Activated CD4-positive, alpha-beta memory T cell treated with anti-CD3 and anti-CD28 coated beads for 36 hours (primary cell): ENCODE measurements at regions not wholly inside any gene's neighbourhood (a gene's known extent, or its start where the extent isn't known, plus 50 kb on each side); places are given as distances from the start of the nearest gene placed in this dataset.
"Not testable (repeated sequence)": the region's sequence is repeated elsewhere in the genome, so short reads cannot be mapped to it uniquely, and the experiment has no call there.

Experiments
- CTCF ChIA-PET: fragments of 350-600 bp; sonication (Branson Sonifier 250); formaldehyde crosslinking; loops from one replicate; lab custom pipeline; 2021; ENCODE audit warnings: antibody characterized with exemption, inconsistent platforms; lab: Charles Lee
- POLR2A ChIA-PET: fragments of 350-600 bp; sonication (Branson Sonifier 250); formaldehyde crosslinking; loops from one replicate; lab custom pipeline; 2021; ENCODE audit warnings: antibody characterized with exemption; lab: Charles Lee
- DNase-seq: peaks from one replicate; pipeline ENCODE4 v3.0.0-alpha.2; 2020
- H3K27ac Mint-ChIP-seq: one replicate; pipeline ENCODE4 v1.8.0; 2021; ENCODE audit warnings: mixed read lengths
- H3K27me3 Mint-ChIP-seq: one replicate; pipeline ENCODE4 v1.8.0; 2021; ENCODE audit warnings: mixed read lengths
- H3K36me3 Mint-ChIP-seq: one replicate; pipeline ENCODE4 v1.8.0; 2021; ENCODE audit warnings: mixed read lengths
- H3K4me1 Mint-ChIP-seq: one replicate; pipeline ENCODE4 v1.8.0; 2021; ENCODE audit warnings: low read depth, mixed read lengths
- H3K4me3 Mint-ChIP-seq: one replicate; pipeline ENCODE4 v1.8.0; 2021; ENCODE audit warnings: mild to moderate bottlenecking, mixed read lengths
- H3K9me3 Mint-ChIP-seq: one replicate; pipeline ENCODE4 v1.8.0; 2021; ENCODE audit warnings: mixed read lengths
- intact Hi-C: fragments of 100-400 bp; cut with micrococcal nuclease; formaldehyde crosslinking; loops from one replicate; pipeline ENCODE4 v1.15.1; 2023

GRCh38 chr1:858649-859041 lies 65.1 kb upstream of the SAMD11 start:
- CTCF ChIA-PET: interaction anchor here (1.6 kb wide), 1 partner anchor 11 kb away, joined by 3 read pairs; no protein-coding TSS in a partner anchor
- H3K4me1 Mint-ChIP-seq, H3K27ac Mint-ChIP-seq, H3K9me3 Mint-ChIP-seq, intact Hi-C loops, DNase-seq, H3K4me3 Mint-ChIP-seq, H3K36me3 Mint-ChIP-seq, H3K27me3 Mint-ChIP-seq, POLR2A ChIA-PET: not testable (repeated sequence)

- DNase-seq, intact Hi-C loops, CTCF ChIA-PET, H3K4me3 Mint-ChIP-seq, H3K27me3 Mint-ChIP-seq, H3K36me3 Mint-ChIP-seq, H3K4me1 Mint-ChIP-seq, H3K9me3 Mint-ChIP-seq, H3K27ac Mint-ChIP-seq, POLR2A ChIA-PET: not testable (repeated sequence)
Measured at GRCh38 chr1:860941-861340, 62.8 kb upstream of the SAMD11 start.

GRCh38 chr1:861714-862113 lies 62.0 kb upstream of the SAMD11 start:
- no peaks in the 10 kb centered on the region for H3K9me3 Mint-ChIP-seq
- no peak overlapping the region for H3K27ac Mint-ChIP-seq
- H3K4me3 Mint-ChIP-seq: no peak overlapping the region
- DNase-seq: no peak
- intact Hi-C loops: no loop called here
- ChIA-PET CTCF (no interaction called here), POLR2A (no interaction called here)
- H3K27me3 Mint-ChIP-seq: peaks cover 11% of the 10 kb centered on the region
- H3K4me1 Mint-ChIP-seq: peaks cover 10% of the 10 kb centered on the region
- no peaks in the 10 kb centered on the region for H3K36me3 Mint-ChIP-seq

GRCh38 chr1:862601-863000 lies 61.1 kb upstream of the SAMD11 start:
- H3K9me3 Mint-ChIP-seq, DNase-seq, H3K36me3 Mint-ChIP-seq, H3K4me1 Mint-ChIP-seq, CTCF ChIA-PET, POLR2A ChIA-PET, intact Hi-C loops, H3K4me3 Mint-ChIP-seq: not testable (repeated sequence)
- Mint-ChIP-seq H3K27ac (peak overlapping the region; percentile 9), H3K27me3 (peaks cover 17% of the 10 kb centered on the region)

- H3K27ac Mint-ChIP-seq, intact Hi-C loops, POLR2A ChIA-PET: not testable (repeated sequence)
Measured at GRCh38 chr1:865633-866032, 58.1 kb upstream of the SAMD11 start.

GRCh38 chr1:866095-866494 lies 57.6 kb upstream of the SAMD11 start:
- ChIA-PET CTCF (no interaction called here), POLR2A (no interaction called here)
- Mint-ChIP-seq H3K9me3 (no peaks in the 10 kb centered on the region), H3K36me3 (no peaks in the 10 kb centered on the region), H3K4me1 (no peaks in the 10 kb centered on the region), H3K27me3 (peaks cover 23% of the 10 kb centered on the region), H3K4me3 (no peak overlapping the region), H3K27ac (no peak overlapping the region)
- no peak for DNase-seq
- intact Hi-C loops: no loop called here

More at GRCh38 chr1:865633-866032, 58.1 kb upstream of the SAMD11 start:
- DNase-seq, H3K9me3 Mint-ChIP-seq, H3K4me3 Mint-ChIP-seq, H3K4me1 Mint-ChIP-seq, H3K36me3 Mint-ChIP-seq, CTCF ChIA-PET: not testable (repeated sequence)
- peaks cover 23% of the 10 kb centered on the region for H3K27me3 Mint-ChIP-seq

GRCh38 chr1:866631-867299 lies 57.0 kb upstream of the SAMD11 start:
- DNase-seq, H3K4me3 Mint-ChIP-seq, H3K9me3 Mint-ChIP-seq, H3K36me3 Mint-ChIP-seq, POLR2A ChIA-PET, intact Hi-C loops, CTCF ChIA-PET, H3K27ac Mint-ChIP-seq, H3K4me1 Mint-ChIP-seq: not testable (repeated sequence)
- peaks cover 24% of the 10 kb centered on the region for H3K27me3 Mint-ChIP-seq

GRCh38 chr1:867550-867949 lies 56.2 kb upstream of the SAMD11 start:
- H3K36me3 Mint-ChIP-seq, H3K27ac Mint-ChIP-seq, H3K4me1 Mint-ChIP-seq, CTCF ChIA-PET, H3K9me3 Mint-ChIP-seq, H3K4me3 Mint-ChIP-seq, POLR2A ChIA-PET, intact Hi-C loops, DNase-seq: not testable (repeated sequence)
- H3K27me3 Mint-ChIP-seq: peaks cover 21% of the 10 kb centered on the region

- H3K4me3 Mint-ChIP-seq: no peak overlapping the region
- H3K4me1 Mint-ChIP-seq: no peaks in the 10 kb centered on the region
- intact Hi-C loops: no loop called here
- no peaks in the 10 kb centered on the region for H3K36me3 Mint-ChIP-seq
- H3K27me3 Mint-ChIP-seq: peaks cover 18% of the 10 kb centered on the region
- H3K27ac Mint-ChIP-seq: no peak overlapping the region
- ChIA-PET CTCF (interaction anchor here (0.6 to 1.1 kb wide), 11 partner anchors 10 to 132 kb away, joined by 3 to 9 read pairs (median 3); partner anchors contain the start of gene NOC2L), POLR2A (interaction anchor here (1.1 kb wide), 1 partner anchor 91 kb away, joined by 3 read pairs; no protein-coding TSS in a partner anchor)
- DNase-seq: peak; percentile 83
- H3K9me3 Mint-ChIP-seq: no peaks in the 10 kb centered on the region
Measured at GRCh38 chr1:869499-870244, 54.1 kb upstream of the SAMD11 start.
